H1 (cell line): ENCODE measurements at regions not wholly inside any gene's neighbourhood (a gene's known extent, or its start where the extent isn't known, plus 50 kb on each side); places are given as distances from the start of the nearest gene placed in this dataset.

Experiments
- CTCF ChIA-PET: fragments of 300-600 bp; sonication (Branson Sonifier 250); formaldehyde crosslinking; loops from one replicate; lab custom pipeline; 2021; ENCODE audit not compliant: partially characterized antibody; lab: Charles Lee
- POLR2A ChIA-PET: fragments of 300-600 bp; sonication (Branson Sonifier 250); formaldehyde crosslinking; loops from one replicate; lab custom pipeline; 2021; ENCODE audit warnings: inconsistent platforms; ENCODE audit not compliant: partially characterized antibody; lab: Charles Lee
- DNase-seq, 2 experiments: peaks; one replicate each; pipeline versions ENCODE4 v3.0.0 to v3.0.0-alpha.2; 2010 to 2022; ENCODE audit warnings: low spot score in 2 of 2, low read depth in 1 of 2, mixed read lengths in 1 of 2
- FAIRE-seq: peaks from 2 replicates; lab custom pipeline; 2011; peaks lifted over from hg19 to GRCh38; lab: Jason Lieb, UNC
- H2AFZ ChIP-seq: 2 replicates; pipeline ENCODE4 v1.8.1; 2012; ENCODE audit warnings: low read length, inconsistent platforms
- H2AK5ac ChIP-seq: 2 replicates; pipeline ENCODE4 v1.6.1; 2013; ENCODE audit warnings: low read depth, low read length
- H2BK120ac ChIP-seq: replicated peaks from 2 replicates; pipeline ENCODE3; 2013; ENCODE audit warnings: low read depth, low read length, inconsistent platforms
- H2BK12ac ChIP-seq: 2 replicates; pipeline ENCODE4 v1.6.1; 2013; ENCODE audit warnings: low read depth, low read length
- H2BK15ac ChIP-seq: 2 replicates; pipeline ENCODE4 v1.6.1; 2013; ENCODE audit warnings: low read length
- H2BK20ac ChIP-seq: 2 replicates; pipeline ENCODE4 v1.6.1; 2013; ENCODE audit warnings: low read length
- H2BK5ac ChIP-seq: 2 replicates; pipeline ENCODE4 v1.6.1; 2013; ENCODE audit warnings: low read depth, low read length
- H3K14ac ChIP-seq: 2 replicates; pipeline ENCODE4 v1.6.1; 2013; ENCODE audit warnings: inconsistent platforms; ENCODE audit not compliant: insufficient read length
- H3K18ac ChIP-seq: 2 replicates; pipeline ENCODE4 v1.6.1; 2013; ENCODE audit warnings: low read length; ENCODE audit errors: extremely low read depth
- H3K23ac ChIP-seq: 2 replicates; pipeline ENCODE4 v1.6.1; 2013; ENCODE audit warnings: inconsistent platforms; ENCODE audit not compliant: insufficient read length
- H3K23me2 ChIP-seq: 2 replicates; pipeline ENCODE4 v1.6.1; 2013; ENCODE audit warnings: low read depth, low read length
- H3K27ac ChIP-seq: 2 replicates; pipeline ENCODE4 v1.6.1; 2011; ENCODE audit warnings: low read depth, low read length, inconsistent platforms
- H3K27me3 ChIP-seq, 4 experiments: replicated peaks in 1 of 4; 1 replicate in 1 of 4; 2 replicates in 3 of 4; pipeline versions ENCODE4 v1.6.1 to v1.8.1; 2011 to 2013; ENCODE audit warnings: low read length in 3 of 4, mild to moderate bottlenecking in 3 of 4, inconsistent platforms in 2 of 4, mixed read lengths in 2 of 4, moderate library complexity in 1 of 4; ENCODE audit not compliant: control insufficient read depth in 3 of 4, insufficient read depth in 3 of 4; ENCODE audit errors: extremely low read depth in 1 of 4
- H3K36me3 ChIP-seq, 4 experiments: 2 replicates each; pipeline versions ENCODE4 v1.6.1 to v1.8.1; 2011 to 2013; ENCODE audit warnings: mild to moderate bottlenecking in 4 of 4, low read length in 3 of 4, moderate library complexity in 2 of 4, control low read depth in 1 of 4, inconsistent platforms in 1 of 4; ENCODE audit not compliant: insufficient read depth in 4 of 4, control insufficient read depth in 2 of 4
- H3K4ac ChIP-seq: replicated peaks from 2 replicates; pipeline ENCODE3; 2013; ENCODE audit warnings: low read length, low read depth, mixed read lengths, inconsistent platforms; ENCODE audit not compliant: insufficient read length
- H3K4me1 ChIP-seq, 4 experiments: replicated peaks in 1 of 4; 1 replicate in 1 of 4; 2 replicates in 3 of 4; pipeline versions ENCODE4 v1.6.1 to v1.8.1; 2011 to 2013; ENCODE audit warnings: low read length in 3 of 4, inconsistent platforms in 2 of 4, mixed read lengths in 1 of 4; ENCODE audit not compliant: insufficient read depth in 4 of 4, control insufficient read depth in 3 of 4
- H3K4me2 ChIP-seq, 2 experiments: 2 replicates each; pipeline versions ENCODE4 v1.6.1 to v1.8.1; 2011 to 2013; ENCODE audit warnings: low read depth in 2 of 2, low read length in 2 of 2, control low read depth in 1 of 2, inconsistent platforms in 1 of 2, mild to moderate bottlenecking in 1 of 2; ENCODE audit not compliant: insufficient read depth in 1 of 2
- H3K4me3 ChIP-seq, 4 experiments: fragments of 200-600, 300-600 bp in 1 of 4; sonication (generic), shearing (Covaris generic), sonication (Bioruptor Twin) in 1 of 4; 2 replicates each; pipeline versions ENCODE4 v1.5.1 to v1.8.1; 2011 to 2016; ENCODE audit warnings: low read length in 4 of 4, low read depth in 3 of 4, control low read depth in 2 of 4, inconsistent platforms in 2 of 4, mild to moderate bottlenecking in 2 of 4, mixed read lengths in 1 of 4, moderate library complexity in 1 of 4; ENCODE audit not compliant: insufficient read depth in 2 of 4; ENCODE audit errors: extremely low read depth in 1 of 4
- H3K56ac ChIP-seq: replicated peaks from 2 replicates; pipeline ENCODE3; 2013; ENCODE audit warnings: low read depth, mild to moderate bottlenecking, mixed read lengths, low read length, inconsistent platforms; ENCODE audit not compliant: insufficient read length
- H3K79me1 ChIP-seq: 2 replicates; pipeline ENCODE4 v1.6.1; 2013; ENCODE audit warnings: low read depth, low read length, control low read depth
- H3K79me2 ChIP-seq, 2 experiments: 2 replicates each; pipeline versions ENCODE4 v1.6.1 to v1.8.1; 2012 to 2013; ENCODE audit warnings: low read length in 2 of 2, mild to moderate bottlenecking in 2 of 2, inconsistent platforms in 1 of 2; ENCODE audit not compliant: insufficient read depth in 2 of 2, control insufficient read depth in 1 of 2
- H3K9ac ChIP-seq, 4 experiments: replicated peaks in 1 of 4; 1 replicate in 1 of 4; 2 replicates in 3 of 4; pipeline versions ENCODE4 v1.6.1 to v1.8.1; 2011 to 2013; ENCODE audit warnings: low read depth in 3 of 4, low read length in 3 of 4, control low read depth in 2 of 4, mild to moderate bottlenecking in 2 of 4, moderate library complexity in 2 of 4, inconsistent platforms in 1 of 4; ENCODE audit errors: extremely low read depth in 1 of 4
- H3K9me3 ChIP-seq, 2 experiments: 2 replicates each; pipeline versions ENCODE4 v1.6.1 to v1.8.1; 2012 to 2013; ENCODE audit warnings: mild to moderate bottlenecking in 2 of 2, moderate library complexity in 2 of 2, control low read depth in 1 of 2, inconsistent platforms in 1 of 2, low read depth in 1 of 2, low read length in 1 of 2, mixed read lengths in 1 of 2; ENCODE audit not compliant: insufficient read depth in 2 of 2
- H4K20me1 ChIP-seq, 2 experiments: replicated peaks in 1 of 2; 2 replicates each; pipeline versions ENCODE3 to v1.8.1; 2011 to 2013; ENCODE audit warnings: inconsistent platforms in 2 of 2, low read length in 2 of 2, mild to moderate bottlenecking in 1 of 2; ENCODE audit not compliant: insufficient read depth in 2 of 2, control insufficient read depth in 1 of 2
- H4K5ac ChIP-seq: 2 replicates; pipeline ENCODE4 v1.6.1; 2013; ENCODE audit warnings: low read length, low read depth, mixed read lengths, inconsistent platforms; ENCODE audit not compliant: insufficient read length
- H4K8ac ChIP-seq: 2 replicates; pipeline ENCODE4 v1.8.0; 2013; ENCODE audit warnings: mild to moderate bottlenecking, moderate library complexity, low read length, inconsistent platforms; ENCODE audit not compliant: insufficient read depth; ENCODE audit errors: extremely low read depth
- H4K91ac ChIP-seq: replicated peaks from 2 replicates; pipeline ENCODE3; 2013; ENCODE audit warnings: low read length, mixed read lengths, inconsistent platforms; ENCODE audit not compliant: insufficient read length
- ASH2L ChIP-seq: fragments of 200-600, 300-600 bp; sonication (generic); IDR thresholded peaks from one replicate; pipeline ENCODE4 v1.7.1; 2017; ENCODE audit warnings: low read length
- CHD1 ChIP-seq: IDR thresholded peaks from 2 replicates; pipeline ENCODE4 v1.6.1; 2012; ENCODE audit warnings: low read depth, low read length, improper control_type of control experiment
- CREB1 ChIP-seq: IDR thresholded peaks from 2 replicates; pipeline ENCODE4 v1.6.1; 2012; ENCODE audit warnings: inconsistent platforms
- CTBP2 ChIP-seq: IDR thresholded peaks from 2 replicates; pipeline ENCODE4 v1.7.0; 2011; ENCODE audit warnings: borderline replicate concordance, mild to moderate bottlenecking, moderate library complexity, mixed read lengths, low read length; ENCODE audit not compliant: insufficient read depth, insufficient read length
- HDAC2 ChIP-seq, 2 experiments: fragments of 300-600 bp in 1 of 2; sonication (generic) in 1 of 2; IDR thresholded peaks; 2 replicates each; pipeline ENCODE4 v1.6.1; 2011 to 2012; ENCODE audit warnings: low read depth in 2 of 2, low read length in 2 of 2, mild to moderate bottlenecking in 2 of 2, moderate library complexity in 2 of 2, borderline replicate concordance in 1 of 2, inconsistent platforms in 1 of 2
- HDAC6 ChIP-seq: IDR thresholded peaks from one replicate; pipeline ENCODE4 v1.7.1; 2012; ENCODE audit warnings: low read depth, mild to moderate bottlenecking, inconsistent platforms, low read length, moderate library complexity
- KDM1A ChIP-seq: fragments of 200-600, 300-600 bp; sonication (generic); IDR thresholded peaks from 2 replicates; pipeline ENCODE4 v1.7.1; 2016; ENCODE audit warnings: mild to moderate bottlenecking, low read length, borderline replicate concordance
- MAFK ChIP-seq: IDR thresholded peaks from 2 replicates; pipeline ENCODE4 v1.6.1; 2012; ENCODE audit warnings: low read depth, mild to moderate bottlenecking, improper control_type of control experiment, low read length
- RBBP5 ChIP-seq: IDR thresholded peaks from 2 replicates; pipeline ENCODE4 v1.7.1; 2012; ENCODE audit warnings: low read depth, mild to moderate bottlenecking, inconsistent platforms, low read length, moderate library complexity, borderline replicate concordance
- SAP30 ChIP-seq: fragments of 300-600 bp; sonication (generic); IDR thresholded peaks from 2 replicates; pipeline ENCODE4 v1.7.1; 2012; ENCODE audit warnings: low read length, moderate library complexity, mild to moderate bottlenecking, inconsistent platforms; ENCODE audit not compliant: insufficient read depth, insufficient replicate concordance
- SRF ChIP-seq: IDR thresholded peaks from 2 replicates; pipeline ENCODE4 v1.6.1; 2011; ENCODE audit warnings: mild to moderate bottlenecking, low read depth, low read length, moderate library complexity
- TAF7 ChIP-seq: optimal IDR thresholded peaks from 2 replicates; pipeline ENCODE3; 2011; ENCODE audit warnings: low read depth, mild to moderate bottlenecking, inconsistent platforms, low read length, moderate library complexity, borderline replicate concordance
- YY1 ChIP-seq: IDR thresholded peaks from 2 replicates; pipeline ENCODE4 v1.6.1; 2011; ENCODE audit warnings: low read depth, mild to moderate bottlenecking, low read length
- ZNF274 ChIP-seq: IDR thresholded peaks from 2 replicates; pipeline ENCODE4 v1.7.0; 2012; ENCODE audit warnings: low read length, borderline replicate concordance; ENCODE audit errors: extremely low read depth
- WGBS, 2 experiments: shearing (Covaris generic) in 1 of 2; methylation state at CpG; one replicate each; pipeline versions ENCODE4 v1.1.6 to v1.1.7; 2013 to 2015; ENCODE audit warnings: low lambda C conversion rate in 2 of 2, mixed read lengths in 2 of 2, inconsistent platforms in 1 of 2, low coverage in 1 of 2, missing lambda C conversion rate in 1 of 2; ENCODE audit not compliant: insufficient replicate concordance in 2 of 2, insufficient coverage in 1 of 2, insufficient read length in 1 of 2; ENCODE audit errors: extremely low coverage in 1 of 2, missing lambda C conversion rate in 1 of 2; 5-methylcytosine and 5-hydroxymethylcytosine counted together

DNA sequence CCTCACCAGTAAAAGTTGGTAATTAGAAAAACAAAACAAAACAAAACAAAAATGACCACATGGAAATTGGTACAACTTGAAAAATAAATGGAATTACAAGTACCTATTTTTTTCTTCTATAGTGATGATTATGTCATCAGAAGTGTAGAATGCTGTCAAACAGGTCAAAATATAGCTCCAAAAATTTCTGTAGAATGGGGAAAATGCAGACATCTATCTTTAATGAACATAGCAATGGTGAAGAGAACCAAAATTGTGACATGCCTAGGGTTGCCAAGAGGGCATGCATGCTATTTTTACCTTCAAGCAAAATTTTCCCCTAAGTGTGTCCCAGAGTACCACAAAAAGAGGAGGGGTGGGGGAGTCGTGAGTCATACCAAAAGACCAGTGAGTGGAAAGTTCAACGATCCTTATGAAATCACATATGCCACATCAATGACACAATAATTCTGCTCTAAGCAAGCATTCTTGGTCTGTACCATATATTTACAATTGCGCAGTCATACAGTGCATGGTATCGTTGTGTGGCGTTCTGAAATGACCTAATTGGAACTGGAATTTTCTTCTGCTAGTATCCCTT lies 1436.4 kb downstream of the SUCLG1 start:
- WGBS, 2 experiments = 84% methylated on average over 5 of the region's 5 CpGs; no CpG with 5 or more reads in 1 of the 2 experiments
- Histone ChIP-seq H3K36me3 (no peaks in the 10 kb centered on the region), H2BK20ac (no peak overlapping the region), H3K79me1 (no peaks in the 10 kb centered on the region), H3K56ac (no peak overlapping the region), H3K4me3 (no peak overlapping the region), H2BK12ac (no peak overlapping the region), H4K8ac (no peak overlapping the region), H3K9me3 (no peaks in the 10 kb centered on the region), H3K79me2 (no peaks in the 10 kb centered on the region), H3K23ac (no peak overlapping the region), H2BK5ac (no peak overlapping the region), H3K4ac (no peak overlapping the region), H4K5ac (no peak overlapping the region), H3K9ac (no peak overlapping the region), H4K20me1 (no peaks in the 10 kb centered on the region), H2AK5ac (no peak overlapping the region), H4K91ac (no peak overlapping the region), H3K27me3 (no peaks in the 10 kb centered on the region), H2BK15ac (no peak overlapping the region), H3K4me2 (no peak overlapping the region), H3K14ac (no peak overlapping the region), H3K23me2 (no peaks in the 10 kb centered on the region), H3K4me1 (no peaks in the 10 kb centered on the region; a peak in 1 of 7 replicates), H3K27ac (no peak overlapping the region), H3K18ac (no peak overlapping the region), H2AFZ (no peak overlapping the region), H2BK120ac (no peak overlapping the region)
- FAIRE-seq (no peak), DNase-seq (no peak)
- CTCF ChIA-PET = no interaction called here
- POLR2A ChIA-PET = no interaction called here
- TF ChIP-seq CTBP2 = no peak
- TF ChIP-seq TAF7 = no peak
- TF ChIP-seq RBBP5 = no peak
- no peak for TF ChIP-seq HDAC2 (IDR thresholded peaks at IDR 0.05; ENCODE audit: borderline replicate concordance in 1 of 2, low read depth in 2 of 2, low read length in 2 of 2)
- no peak for TF ChIP-seq SRF
- no peak for TF ChIP-seq SAP30
- TF ChIP-seq ASH2L = no peak
- TF ChIP-seq HDAC6 = no peak
- TF ChIP-seq YY1 = no peak
- TF ChIP-seq CREB1 = no peak
- TF ChIP-seq KDM1A = no peak
- no peak for TF ChIP-seq CHD1
- no peak for TF ChIP-seq MAFK
- no peak for TF ChIP-seq ZNF274
